ENCODE measurements at regions not wholly inside any gene's neighbourhood (a gene's known extent, or its start where the extent isn't known, plus 50 kb on each side); places are given as distances from the start of the nearest gene placed in this dataset.

GRCh38 chr17:69958063-69958462 lies 117.0 kb upstream of the KCNJ16 start:
- TF ChIP-seq POLR2A (IDR thresholded peaks at IDR 0.05) = no peak
- TF ChIP-seq, protein P1, sequence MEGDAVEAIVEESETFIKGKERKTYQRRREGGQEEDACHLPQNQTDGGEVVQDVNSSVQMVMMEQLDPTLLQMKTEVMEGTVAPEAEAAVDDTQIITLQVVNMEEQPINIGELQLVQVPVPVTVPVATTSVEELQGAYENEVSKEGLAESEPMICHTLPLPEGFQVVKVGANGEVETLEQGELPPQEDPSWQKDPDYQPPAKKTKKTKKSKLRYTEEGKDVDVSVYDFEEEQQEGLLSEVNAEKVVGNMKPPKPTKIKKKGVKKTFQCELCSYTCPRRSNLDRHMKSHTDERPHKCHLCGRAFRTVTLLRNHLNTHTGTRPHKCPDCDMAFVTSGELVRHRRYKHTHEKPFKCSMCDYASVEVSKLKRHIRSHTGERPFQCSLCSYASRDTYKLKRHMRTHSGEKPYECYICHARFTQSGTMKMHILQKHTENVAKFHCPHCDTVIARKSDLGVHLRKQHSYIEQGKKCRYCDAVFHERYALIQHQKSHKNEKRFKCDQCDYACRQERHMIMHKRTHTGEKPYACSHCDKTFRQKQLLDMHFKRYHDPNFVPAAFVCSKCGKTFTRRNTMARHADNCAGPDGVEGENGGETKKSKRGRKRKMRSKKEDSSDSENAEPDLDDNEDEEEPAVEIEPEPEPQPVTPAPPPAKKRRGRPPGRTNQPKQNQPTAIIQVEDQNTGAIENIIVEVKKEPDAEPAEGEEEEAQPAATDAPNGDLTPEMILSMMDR (IDR thresholded peaks at IDR 0.05) = no peak
- Histone ChIP-seq H3K9me3 (no peaks in the 10 kb centered on the region), H3K4me3 (no peak overlapping the region), H3K27me3 (no peaks in the 10 kb centered on the region), H3K27ac (no peak overlapping the region), H3K4me1 (peaks cover 0 to 35% (median 11%) of the 10 kb centered on the region in 3 donors), H3K36me3 (no peaks in the 10 kb centered on the region)
- no peak for DNase-seq
- intact Hi-C loops (cut with DNase I) = no loop called here
- WGBS, 2 donors = 65 to 80% methylated on average over 3 of the region's 3 CpGs

DNA sequence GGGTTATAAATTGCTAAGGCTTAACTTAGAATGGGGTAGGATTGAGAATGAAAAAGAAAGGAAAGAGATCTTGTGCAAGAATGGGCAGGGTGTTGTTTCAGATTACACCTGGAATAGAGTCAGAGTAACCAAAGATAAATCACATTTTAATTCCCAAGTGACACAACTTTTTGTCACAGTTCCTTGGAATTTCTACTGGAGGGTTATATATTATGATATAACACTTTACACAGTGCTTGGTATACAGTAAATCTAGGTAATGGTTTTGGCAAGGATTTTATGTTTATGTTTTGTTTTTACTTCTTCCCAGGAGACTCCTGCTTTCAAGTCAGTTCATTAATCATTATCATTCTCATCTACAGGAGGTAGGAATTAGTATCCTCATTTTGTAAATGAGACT lies 115.7 kb upstream of the KCNJ16 start:
- Histone ChIP-seq H3K36me3 (no peaks in the 10 kb centered on the region), H3K27ac (no peak overlapping the region), H3K4me1 (peaks cover 0 to 35% (median 11%) of the 10 kb centered on the region in 3 donors), H3K4me3 (no peak overlapping the region), H3K9me3 (no peaks in the 10 kb centered on the region), H3K27me3 (no peaks in the 10 kb centered on the region)
- no peak for DNase-seq
- intact Hi-C loops (cut with DNase I) = no loop called here
- TF ChIP-seq POLR2A (IDR thresholded peaks at IDR 0.05) = no peak
- TF ChIP-seq, protein P1 (IDR thresholded peaks at IDR 0.05) = no peak

DNA sequence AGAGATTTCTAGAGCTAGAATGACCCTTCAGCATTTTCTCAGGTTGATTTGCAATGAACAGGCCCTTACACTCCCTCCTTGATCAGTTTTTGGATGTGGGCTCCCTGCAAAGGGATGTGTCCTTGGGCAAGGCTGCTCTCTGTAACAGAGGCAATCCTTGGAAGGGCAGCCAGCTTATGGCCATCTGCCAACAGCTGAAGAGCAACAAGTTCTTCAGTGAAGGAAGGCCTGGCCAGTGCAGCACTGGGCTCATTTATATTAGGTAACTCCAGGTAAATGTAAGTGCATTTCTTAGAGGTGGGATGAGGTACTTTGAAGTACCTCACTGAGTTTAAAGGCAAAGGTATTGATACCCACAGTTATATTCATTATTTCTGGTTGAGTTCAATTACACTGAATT lies 114.3 kb upstream of the KCNJ16 start:
- peaks cover 0 to 12% (median 0%) of the 10 kb centered on the region in 3 donors for H3K9me3 ChIP-seq
- no peak overlapping the region for H3K4me3 ChIP-seq
- no peaks in the 10 kb centered on the region for H3K27me3 ChIP-seq
- TF ChIP-seq POLR2A (IDR thresholded peaks at IDR 0.05) = no peak
- TF ChIP-seq, protein P1 (IDR thresholded peaks at IDR 0.05) = no peak
- intact Hi-C loops (cut with DNase I) = no loop called here
- no peak for DNase-seq
- peaks cover 0 to 35% (median 11%) of the 10 kb centered on the region in 3 donors for H3K4me1 ChIP-seq
- no peak overlapping the region for H3K27ac ChIP-seq
- H3K36me3 ChIP-seq = no peaks in the 10 kb centered on the region

- Histone ChIP-seq H3K4me3 (no peak overlapping the region), H3K27me3 (no peaks in the 10 kb centered on the region), H3K9me3 (peaks cover 0 to 12% (median 0%) of the 10 kb centered on the region in 3 donors), H3K4me1 (peaks cover 0 to 35% (median 11%) of the 10 kb centered on the region in 3 donors), H3K36me3 (no peaks in the 10 kb centered on the region), H3K27ac (no peak overlapping the region)
- 18 to 26% methylated on average over 6 to 7 of the region's 7 CpGs for WGBS, 2 donors
- intact Hi-C loops (cut with DNase I) = no loop called here
- no peak for DNase-seq
- TF ChIP-seq POLR2A (IDR thresholded peaks at IDR 0.05) = no peak
- TF ChIP-seq, protein P1 (IDR thresholded peaks at IDR 0.05) = no peak
Measured at GRCh38 chr17:69961501-69962145, 113.4 kb upstream of the KCNJ16 start.

- no peak for DNase-seq
- Histone ChIP-seq H3K27ac (no peak overlapping the region), H3K9me3 (peaks cover 0 to 12% (median 0%) of the 10 kb centered on the region in 3 donors), H3K4me3 (no peak overlapping the region), H3K27me3 (no peaks in the 10 kb centered on the region), H3K4me1 (peaks cover 0 to 35% (median 11%) of the 10 kb centered on the region in 3 donors), H3K36me3 (no peaks in the 10 kb centered on the region)
- TF ChIP-seq, protein P1 (IDR thresholded peaks at IDR 0.05) = no peak
- no peak for TF ChIP-seq POLR2A (IDR thresholded peaks at IDR 0.05)
- intact Hi-C loops (cut with DNase I) = no loop called here
- WGBS, 2 donors = 74 to 85% methylated on average over 2 of the region's 2 CpGs
Measured at GRCh38 chr17:69962436-69962995, 112.5 kb upstream of the KCNJ16 start.

All from esophagus squamous epithelium (tissue), 5 donors.